ENCODE measurements at regions not wholly inside any gene's neighbourhood (a gene's known extent, or its start where the extent isn't known, plus 50 kb on each side); places are given as distances from the start of the nearest gene placed in this dataset.

GRCh38 chr10:7492660-7493046 is 81.8 kb upstream of the SFMBT2 start:
- intact Hi-C loops (cut with micrococcal nuclease), result no loop called here
- DNase-seq, result no peak

GRCh38 chr10:7491949-7492659 is 81.3 kb upstream of the SFMBT2 start:
- H3K4me1 ChIP-seq (ENCODE audit: control insufficient read depth, insufficient read depth, low read length), result peaks cover 15% of the 10 kb centered on the region
- ATAC-seq, result no peak
- no peaks in the 10 kb centered on the region for H3K27me3 ChIP-seq (ENCODE audit: control insufficient read depth, insufficient read depth, low read length)
- H3K27ac ChIP-seq (ENCODE audit: low read length), result peak overlapping the region; percentile 13
- H3K36me3 ChIP-seq (ENCODE audit: control insufficient read depth, insufficient read depth, low read length), result no peaks in the 10 kb centered on the region
- no peaks in the 10 kb centered on the region for H3K36me3 Mint-ChIP-seq
- no peaks in the 10 kb centered on the region for H3K9me3 ChIP-seq (ENCODE audit: control insufficient read depth, insufficient read depth, low read length)
- DNase-seq, result no peak
- H3K27me3 Mint-ChIP-seq (ENCODE audit: low read depth in 2 of 2), result no peaks in the 10 kb centered on the region
- H3K4me3 Mint-ChIP-seq, result no peak overlapping the region
- H3K4me1 Mint-ChIP-seq, result peaks cover 24 to 48% of the 10 kb centered on the region in 2 donors
- TF ChIP-seq CTCF (IDR thresholded peaks at IDR 0.05), result no peak
- intact Hi-C loops (cut with micrococcal nuclease), result no loop called here
- peak overlapping the region; percentile 22 to 39 for H3K27ac Mint-ChIP-seq
- no peak overlapping the region for H3K4me3 ChIP-seq (ENCODE audit: low read length)
- H3K9me3 Mint-ChIP-seq, result no peaks in the 10 kb centered on the region

More at GRCh38 chr10:7492660-7493046, 81.8 kb upstream of the SFMBT2 start:
- 25% methylated on average over 4 of the region's 4 CpGs for WGBS (ENCODE audit: insufficient coverage)
- H3K27me3 ChIP-seq (ENCODE audit: control insufficient read depth, insufficient read depth, low read length), result no peaks in the 10 kb centered on the region
- peaks cover 18 to 42% of the 10 kb centered on the region in 2 donors for H3K4me1 Mint-ChIP-seq
- no peaks in the 10 kb centered on the region for H3K9me3 ChIP-seq (ENCODE audit: control insufficient read depth, insufficient read depth, low read length)
- no peak for TF ChIP-seq CTCF (IDR thresholded peaks at IDR 0.05)
- H3K27ac Mint-ChIP-seq, result peak overlapping the region; percentile 22 to 39
- H3K27ac ChIP-seq (ENCODE audit: low read length), result peak overlapping the region; percentile 13
- peaks cover 15% of the 10 kb centered on the region for H3K4me1 ChIP-seq (ENCODE audit: control insufficient read depth, insufficient read depth, low read length)
- H3K4me3 Mint-ChIP-seq, result peak overlapping the region; percentile 54
- ATAC-seq, result no peak
- H3K36me3 ChIP-seq (ENCODE audit: control insufficient read depth, insufficient read depth, low read length), result no peaks in the 10 kb centered on the region
- H3K4me3 ChIP-seq (ENCODE audit: low read length), result no peak overlapping the region
- H3K9me3 Mint-ChIP-seq, result no peaks in the 10 kb centered on the region
- H3K27me3 Mint-ChIP-seq (ENCODE audit: low read depth in 2 of 2), result no peaks in the 10 kb centered on the region
- no peaks in the 10 kb centered on the region for H3K36me3 Mint-ChIP-seq

- H3K27me3 ChIP-seq (ENCODE audit: control insufficient read depth, insufficient read depth, low read length), result no peaks in the 10 kb centered on the region
- Mint-ChIP-seq H3K4me3 (no peak overlapping the region), H3K9me3 (no peaks in the 10 kb centered on the region), H3K4me1 (peaks cover 25 to 53% of the 10 kb centered on the region in 2 donors), H3K36me3 (no peaks in the 10 kb centered on the region), H3K27ac (peak overlapping the region in 1 of 2 donors; percentile 22), H3K27me3 (ENCODE audit: low read depth in 2 of 2) (no peaks in the 10 kb centered on the region)
- no peak overlapping the region for H3K4me3 ChIP-seq (ENCODE audit: low read length)
- no peaks in the 10 kb centered on the region for H3K9me3 ChIP-seq (ENCODE audit: control insufficient read depth, insufficient read depth, low read length)
- H3K4me1 ChIP-seq (ENCODE audit: control insufficient read depth, insufficient read depth, low read length), result peaks cover 18% of the 10 kb centered on the region
- intact Hi-C loops (cut with micrococcal nuclease), result no loop called here
- 99% methylated on average over 8 of the region's 8 CpGs for WGBS (ENCODE audit: insufficient coverage)
- TF ChIP-seq CTCF (IDR thresholded peaks at IDR 0.05), result no peak
- DNase-seq (no peak), ATAC-seq (no peak)
- no peaks in the 10 kb centered on the region for H3K36me3 ChIP-seq (ENCODE audit: control insufficient read depth, insufficient read depth, low read length)
- H3K27ac ChIP-seq (ENCODE audit: low read length), result no peak overlapping the region
These were observed 80.4 kb upstream of the SFMBT2 start for GRCh38 chr10:7491230-7491629.

GRCh38 chr10:7488418-7488829 is 77.6 kb upstream of the SFMBT2 start:
- Histone ChIP-seq H3K36me3 (ENCODE audit: control insufficient read depth, insufficient read depth, low read length) (no peaks in the 10 kb centered on the region), H3K4me3 (ENCODE audit: low read length) (no peak overlapping the region), H3K27me3 (ENCODE audit: control insufficient read depth, insufficient read depth, low read length) (no peaks in the 10 kb centered on the region), H3K4me1 (ENCODE audit: control insufficient read depth, insufficient read depth, low read length) (peaks cover 42% of the 10 kb centered on the region), H3K9me3 (ENCODE audit: control insufficient read depth, insufficient read depth, low read length) (no peaks in the 10 kb centered on the region), H3K27ac (ENCODE audit: low read length) (no peak overlapping the region)
- intact Hi-C loops (cut with micrococcal nuclease), result no loop called here
- Mint-ChIP-seq H3K4me1 (peaks cover 53 to 67% of the 10 kb centered on the region in 2 donors), H3K27me3 (ENCODE audit: low read depth in 2 of 2) (no peaks in the 10 kb centered on the region), H3K9me3 (no peaks in the 10 kb centered on the region), H3K4me3 (no peak overlapping the region), H3K36me3 (no peaks in the 10 kb centered on the region), H3K27ac (no peak overlapping the region)
- ATAC-seq, result no peak
- TF ChIP-seq CTCF (IDR thresholded peaks at IDR 0.05), result no peak
- 79% methylated on average over 6 of the region's 6 CpGs for WGBS (ENCODE audit: insufficient coverage)
- no peak for DNase-seq
